ENCODE measurements at regions not wholly inside any gene's neighbourhood (a gene's known extent, or its start where the extent isn't known, plus 50 kb on each side); places are given as distances from the start of the nearest gene placed in this dataset.

- DNase-seq (ENCODE audit: extremely low spot score, unreplicated experiment): no peak
- H3K4me3 Mint-ChIP-seq: no peak overlapping the region
- H3K36me3 Mint-ChIP-seq: no peaks in the 10 kb centered on the region
- H3K27ac Mint-ChIP-seq: no peak overlapping the region
- TF ChIP-seq CTCF (conservative IDR thresholded peaks at IDR 0.05): no peak
- peaks cover 14% of the 10 kb centered on the region for H3K4me1 Mint-ChIP-seq (ENCODE audit: unreplicated experiment)
- no peaks in the 10 kb centered on the region for H3K27me3 Mint-ChIP-seq
- no peaks in the 10 kb centered on the region for H3K9me3 Mint-ChIP-seq
Measured at GRCh38 chr13:91132381-91132780, 215.1 kb upstream of the MIR17HG start.

- Mint-ChIP-seq H3K4me1 (ENCODE audit: unreplicated experiment) (peaks cover 17% of the 10 kb centered on the region), H3K27ac (no peak overlapping the region), H3K27me3 (no peaks in the 10 kb centered on the region), H3K9me3 (no peaks in the 10 kb centered on the region), H3K4me3 (no peak overlapping the region), H3K36me3 (no peaks in the 10 kb centered on the region)
- no peak for DNase-seq (ENCODE audit: extremely low spot score, unreplicated experiment)
- no peak for TF ChIP-seq CTCF (conservative IDR thresholded peaks at IDR 0.05)
Measured at GRCh38 chr13:91132786-91133185, 214.7 kb upstream of the MIR17HG start.

- H3K9me3 Mint-ChIP-seq: no peaks in the 10 kb centered on the region
- H3K4me1 Mint-ChIP-seq (ENCODE audit: unreplicated experiment): peaks cover 24% of the 10 kb centered on the region
- DNase-seq (ENCODE audit: extremely low spot score, unreplicated experiment): no peak
- TF ChIP-seq CTCF (conservative IDR thresholded peaks at IDR 0.05): peak; percentile 91
- H3K4me3 Mint-ChIP-seq: no peak overlapping the region
- no peak overlapping the region for H3K27ac Mint-ChIP-seq
- no peaks in the 10 kb centered on the region for H3K36me3 Mint-ChIP-seq
- H3K27me3 Mint-ChIP-seq: no peaks in the 10 kb centered on the region
Measured at GRCh38 chr13:91133941-91134802, 213.3 kb upstream of the MIR17HG start.

GRCh38 chr13:91134803-91135184, 212.7 kb upstream of the MIR17HG start:
- no peaks in the 10 kb centered on the region for H3K9me3 Mint-ChIP-seq
- DNase-seq (ENCODE audit: extremely low spot score, unreplicated experiment): no peak
- H3K27me3 Mint-ChIP-seq: no peaks in the 10 kb centered on the region
- H3K4me3 Mint-ChIP-seq: no peak overlapping the region
- peaks cover 24% of the 10 kb centered on the region for H3K4me1 Mint-ChIP-seq (ENCODE audit: unreplicated experiment)
- no peak for TF ChIP-seq CTCF (conservative IDR thresholded peaks at IDR 0.05)
- no peak overlapping the region for H3K27ac Mint-ChIP-seq
- no peaks in the 10 kb centered on the region for H3K36me3 Mint-ChIP-seq

GRCh38 chr13:91135376-91135775, 212.1 kb upstream of the MIR17HG start:
- Mint-ChIP-seq H3K9me3 (no peaks in the 10 kb centered on the region), H3K27me3 (no peaks in the 10 kb centered on the region), H3K4me1 (ENCODE audit: unreplicated experiment) (peaks cover 24% of the 10 kb centered on the region), H3K36me3 (no peaks in the 10 kb centered on the region), H3K27ac (no peak overlapping the region), H3K4me3 (no peak overlapping the region)
- TF ChIP-seq CTCF (conservative IDR thresholded peaks at IDR 0.05): no peak
- no peak for DNase-seq (ENCODE audit: extremely low spot score, unreplicated experiment)

Data from type B pancreatic cell (in vitro differentiated cells).